AG04449 (cell line): ENCODE measurements at regions not wholly inside any gene's neighbourhood (a gene's known extent, or its start where the extent isn't known, plus 50 kb on each side); places are given as distances from the start of the nearest gene placed in this dataset.

ENCODE experiments used
- CTCF ChIA-PET: fragments of 350-600 bp; formaldehyde crosslinking; extraction: SDS; loops from one replicate; lab custom pipeline; 2021; ENCODE audit warnings: antibody characterized with exemption; lab: Yijun Ruan, JAX
- POLR2A ChIA-PET: fragments of 400-600, 350-600 bp; formaldehyde crosslinking; extraction: SDS; loops from one replicate; lab custom pipeline; 2020; ENCODE audit warnings: antibody characterized with exemption, inconsistent platforms; lab: Yijun Ruan, JAX
- DNase-seq: peaks from one replicate; pipeline ENCODE4 v3.0.0-alpha.2; 2010; ENCODE audit warnings: low read depth, low spot score
- H3K4me3 ChIP-seq: 2 replicates; pipeline ENCODE4 v1.5.1; 2011; ENCODE audit warnings: low read depth, mild to moderate bottlenecking, control low read depth, low read length
- TF ChIP-seq, protein P1 (sequence below): IDR thresholded peaks from one replicate; pipeline ENCODE4 v1.5.1; 2011; ENCODE audit warnings: mild to moderate bottlenecking, moderate library complexity, low read length, control low read depth, inconsistent platforms; ENCODE audit not compliant: insufficient read depth; ENCODE audit errors: missing control alignments

DNA sequence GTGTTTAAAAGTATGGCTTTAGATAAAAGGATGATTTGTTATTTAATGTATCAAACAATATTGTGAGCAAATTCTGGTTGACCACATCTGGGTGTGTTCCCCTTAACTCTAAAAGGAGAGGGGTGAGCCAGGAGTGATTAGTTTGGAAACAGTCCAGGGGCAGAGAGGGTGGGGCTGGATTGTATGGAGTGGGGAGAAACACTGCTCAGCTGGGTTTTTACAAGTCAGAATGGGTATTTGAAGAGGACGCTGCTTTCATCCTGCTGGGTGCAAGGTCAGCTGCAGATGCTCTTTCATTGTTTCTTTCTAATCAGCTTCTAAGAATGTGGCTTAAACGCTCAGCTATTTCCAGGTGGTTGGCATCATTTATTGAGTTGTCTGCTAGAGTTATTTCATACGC is 82.8 kb upstream of the LIMCH1 start:
- H3K4me3 ChIP-seq, result no peak overlapping the region
- DNase-seq, result no peak
- TF ChIP-seq, protein P1, sequence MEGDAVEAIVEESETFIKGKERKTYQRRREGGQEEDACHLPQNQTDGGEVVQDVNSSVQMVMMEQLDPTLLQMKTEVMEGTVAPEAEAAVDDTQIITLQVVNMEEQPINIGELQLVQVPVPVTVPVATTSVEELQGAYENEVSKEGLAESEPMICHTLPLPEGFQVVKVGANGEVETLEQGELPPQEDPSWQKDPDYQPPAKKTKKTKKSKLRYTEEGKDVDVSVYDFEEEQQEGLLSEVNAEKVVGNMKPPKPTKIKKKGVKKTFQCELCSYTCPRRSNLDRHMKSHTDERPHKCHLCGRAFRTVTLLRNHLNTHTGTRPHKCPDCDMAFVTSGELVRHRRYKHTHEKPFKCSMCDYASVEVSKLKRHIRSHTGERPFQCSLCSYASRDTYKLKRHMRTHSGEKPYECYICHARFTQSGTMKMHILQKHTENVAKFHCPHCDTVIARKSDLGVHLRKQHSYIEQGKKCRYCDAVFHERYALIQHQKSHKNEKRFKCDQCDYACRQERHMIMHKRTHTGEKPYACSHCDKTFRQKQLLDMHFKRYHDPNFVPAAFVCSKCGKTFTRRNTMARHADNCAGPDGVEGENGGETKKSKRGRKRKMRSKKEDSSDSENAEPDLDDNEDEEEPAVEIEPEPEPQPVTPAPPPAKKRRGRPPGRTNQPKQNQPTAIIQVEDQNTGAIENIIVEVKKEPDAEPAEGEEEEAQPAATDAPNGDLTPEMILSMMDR, result no peak
- ChIA-PET POLR2A (no interaction called here), CTCF (no interaction called here)

DNA sequence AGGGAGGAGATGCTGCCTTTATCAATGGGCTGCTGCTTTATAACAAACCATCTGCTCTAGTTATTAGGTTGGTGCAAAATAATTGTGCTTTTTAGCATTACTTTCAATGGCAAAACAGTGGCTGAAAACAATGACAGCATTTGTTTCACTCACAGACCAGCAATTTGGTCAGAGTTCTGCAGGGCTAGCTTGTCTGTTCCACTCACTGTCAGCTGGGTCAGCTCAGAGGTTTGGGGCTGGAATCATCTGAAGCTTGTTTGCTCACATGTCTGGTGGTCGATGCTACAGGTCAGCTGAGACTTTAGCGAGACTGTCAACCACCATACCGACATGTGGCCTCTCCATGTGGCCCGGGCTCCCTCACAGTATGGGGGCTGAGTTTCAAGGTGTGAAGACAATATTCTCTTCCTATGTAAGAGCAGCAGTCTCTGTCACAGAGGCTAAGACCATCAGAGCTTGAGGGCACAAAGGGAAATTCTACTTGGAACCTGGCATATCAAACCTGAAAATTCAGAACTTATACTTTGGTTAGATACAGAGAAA is 81.3 kb upstream of the LIMCH1 start:
- ChIA-PET CTCF (interaction anchor here (1.4 kb wide), 1 partner anchor 186 kb away, joined by 3 read pairs; no protein-coding TSS in a partner anchor), POLR2A (no interaction called here)
- H3K4me3 ChIP-seq, result no peak overlapping the region
- DNase-seq, result no peak
- TF ChIP-seq, protein P1, result no peak

DNA sequence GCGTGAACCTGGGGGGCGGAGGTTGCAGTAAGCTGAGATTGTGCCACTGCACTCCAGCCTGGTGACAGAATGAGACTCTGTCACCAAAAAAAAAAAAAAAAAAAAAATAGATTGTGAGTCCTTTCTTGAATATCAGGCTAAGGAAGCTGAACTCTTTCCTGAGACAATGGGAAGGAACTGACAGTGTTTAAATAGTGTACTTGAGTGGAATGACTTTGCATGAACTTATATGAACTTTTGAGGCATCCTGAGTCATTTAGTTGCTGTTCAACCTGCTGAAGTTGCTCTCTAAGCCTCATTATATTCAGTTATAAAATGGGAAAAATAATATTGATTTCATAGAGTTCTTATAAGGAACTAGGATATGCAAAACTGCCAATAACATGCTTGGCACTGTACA is 79.3 kb upstream of the LIMCH1 start:
- no peak for DNase-seq
- ChIA-PET CTCF (no interaction called here), POLR2A (no interaction called here)
- TF ChIP-seq, protein P1, result no peak
- H3K4me3 ChIP-seq, result no peak overlapping the region

DNA sequence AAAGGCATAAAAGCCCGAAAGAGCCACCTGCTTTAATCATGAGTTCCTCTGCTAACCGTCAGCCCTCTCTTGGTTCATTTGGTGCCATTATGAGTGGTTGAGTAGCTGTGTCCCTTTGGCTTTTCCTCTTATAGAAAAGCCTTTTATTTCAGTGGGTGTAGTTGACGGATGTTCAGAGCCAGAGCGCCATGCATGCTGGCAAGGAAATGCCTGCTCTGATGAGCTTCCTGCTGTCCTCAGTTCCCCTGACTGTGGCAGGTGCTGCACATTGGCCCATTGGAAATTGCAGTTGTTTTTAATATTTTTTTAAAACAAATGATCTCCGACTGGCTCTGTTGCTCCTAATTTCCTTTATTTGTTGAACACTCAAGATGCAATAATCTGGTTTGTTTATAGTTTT is 77.3 kb upstream of the LIMCH1 start:
- no peak overlapping the region for H3K4me3 ChIP-seq
- DNase-seq, result no peak
- ChIA-PET POLR2A (no interaction called here), CTCF (no interaction called here)
- TF ChIP-seq, protein P1, result no peak

DNA sequence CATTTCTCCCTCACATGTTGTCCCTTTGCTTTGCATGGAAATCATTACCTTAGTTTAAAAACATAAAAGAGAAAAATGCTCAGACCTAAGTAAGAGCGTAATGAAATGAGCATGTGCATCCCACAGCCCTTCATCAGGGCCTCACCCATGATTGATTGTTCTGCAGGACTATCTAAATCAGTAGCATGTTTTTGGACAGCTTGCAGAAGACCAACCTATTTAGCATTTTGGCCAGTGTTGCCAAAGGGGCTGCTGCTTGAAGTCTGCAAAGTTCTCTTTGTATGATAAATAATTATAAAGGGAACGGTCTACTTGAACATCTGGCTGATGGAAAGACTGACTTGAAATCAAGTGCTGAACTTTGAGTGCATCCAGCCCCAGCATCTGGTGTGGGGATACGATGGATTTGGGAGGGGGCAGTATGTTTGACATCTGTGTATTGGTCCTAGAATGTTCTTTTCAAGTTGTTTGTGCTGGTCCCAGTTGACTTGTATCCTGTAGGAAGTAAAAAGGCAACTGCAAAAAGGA is 76.1 kb upstream of the LIMCH1 start:
- no peak for DNase-seq
- ChIA-PET POLR2A (no interaction called here), CTCF (no interaction called here)
- TF ChIP-seq, protein P1, result no peak
- no peak overlapping the region for H3K4me3 ChIP-seq

DNA sequence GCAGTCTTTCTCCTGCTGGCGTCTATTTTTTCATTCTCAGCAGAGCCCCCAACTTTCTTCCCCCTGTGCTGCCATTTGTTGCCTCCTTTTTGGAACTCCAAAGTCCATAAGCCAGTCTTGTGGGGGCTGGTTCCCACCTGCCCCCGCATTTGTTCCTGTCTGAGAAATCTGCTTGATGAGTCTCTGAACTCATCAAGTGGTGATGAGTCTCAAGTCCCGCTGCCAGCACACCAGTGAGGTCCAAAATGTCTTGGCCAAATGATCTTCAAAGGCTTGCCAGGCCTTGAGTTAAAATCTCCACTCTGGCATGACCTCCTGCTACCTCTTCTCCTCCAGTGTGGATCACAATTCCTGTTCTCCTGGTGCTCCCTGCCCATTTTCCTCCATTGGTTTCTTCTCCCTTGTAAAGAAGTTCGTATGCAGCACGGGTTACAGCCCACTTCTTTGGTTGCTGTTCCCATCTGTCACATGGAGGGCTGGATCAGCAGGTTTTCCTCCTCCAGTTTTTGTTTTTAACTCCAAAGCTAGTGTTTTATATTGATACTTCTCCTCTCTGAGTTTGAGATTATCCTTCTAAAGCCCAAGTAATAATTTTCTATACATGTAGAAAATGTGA is 72.7 kb upstream of the LIMCH1 start:
- ChIA-PET POLR2A (no interaction called here), CTCF (no interaction called here)
- no peak for DNase-seq
- no peak overlapping the region for H3K4me3 ChIP-seq
- TF ChIP-seq, protein P1, result no peak
